Nephron (organoid): ENCODE measurements at regions not wholly inside any gene's neighbourhood (a gene's known extent, or its start where the extent isn't known, plus 50 kb on each side); places are given as distances from the start of the nearest gene placed in this dataset.
"Not testable (repeated sequence)": the region's sequence is repeated elsewhere in the genome, so short reads cannot be mapped to it uniquely, and the experiment has no call there.

Source experiments
- H3K27ac Mint-ChIP-seq, 3 experiments: 2 replicates each; pipeline ENCODE4 v1.8.0; 2020; ENCODE audit warnings: mixed read lengths in 3 of 3, mild to moderate bottlenecking in 2 of 3, moderate library complexity in 1 of 3
- H3K27me3 Mint-ChIP-seq: 2 replicates; pipeline ENCODE4 v1.8.0; 2021; ENCODE audit warnings: low read depth, mild to moderate bottlenecking, moderate library complexity, mixed read lengths
- H3K36me3 Mint-ChIP-seq: 2 replicates; pipeline ENCODE4 v1.8.0; 2020; ENCODE audit warnings: low read depth, mixed read lengths
- H3K4me1 Mint-ChIP-seq: 2 replicates; pipeline ENCODE4 v1.8.0; 2020; ENCODE audit warnings: mixed read lengths
- H3K4me3 Mint-ChIP-seq, 3 experiments: 2 replicates each; pipeline ENCODE4 v1.8.0; 2020; ENCODE audit warnings: mild to moderate bottlenecking in 3 of 3, mixed read lengths in 3 of 3, moderate library complexity in 2 of 3
- H3K9me3 Mint-ChIP-seq: 2 replicates; pipeline ENCODE4 v1.8.0; 2020; ENCODE audit warnings: mixed read lengths
- TF ChIP-seq, protein P1 (sequence below), 3 experiments: fragments of 200-600 bp; sonication (generic); IDR thresholded peaks; one replicate each; pipeline ENCODE4 v1.5.0; 2021; ENCODE audit warnings: antibody characterized with exemption in 3 of 3; ENCODE audit not compliant: unreplicated experiment in 3 of 3

DNA sequence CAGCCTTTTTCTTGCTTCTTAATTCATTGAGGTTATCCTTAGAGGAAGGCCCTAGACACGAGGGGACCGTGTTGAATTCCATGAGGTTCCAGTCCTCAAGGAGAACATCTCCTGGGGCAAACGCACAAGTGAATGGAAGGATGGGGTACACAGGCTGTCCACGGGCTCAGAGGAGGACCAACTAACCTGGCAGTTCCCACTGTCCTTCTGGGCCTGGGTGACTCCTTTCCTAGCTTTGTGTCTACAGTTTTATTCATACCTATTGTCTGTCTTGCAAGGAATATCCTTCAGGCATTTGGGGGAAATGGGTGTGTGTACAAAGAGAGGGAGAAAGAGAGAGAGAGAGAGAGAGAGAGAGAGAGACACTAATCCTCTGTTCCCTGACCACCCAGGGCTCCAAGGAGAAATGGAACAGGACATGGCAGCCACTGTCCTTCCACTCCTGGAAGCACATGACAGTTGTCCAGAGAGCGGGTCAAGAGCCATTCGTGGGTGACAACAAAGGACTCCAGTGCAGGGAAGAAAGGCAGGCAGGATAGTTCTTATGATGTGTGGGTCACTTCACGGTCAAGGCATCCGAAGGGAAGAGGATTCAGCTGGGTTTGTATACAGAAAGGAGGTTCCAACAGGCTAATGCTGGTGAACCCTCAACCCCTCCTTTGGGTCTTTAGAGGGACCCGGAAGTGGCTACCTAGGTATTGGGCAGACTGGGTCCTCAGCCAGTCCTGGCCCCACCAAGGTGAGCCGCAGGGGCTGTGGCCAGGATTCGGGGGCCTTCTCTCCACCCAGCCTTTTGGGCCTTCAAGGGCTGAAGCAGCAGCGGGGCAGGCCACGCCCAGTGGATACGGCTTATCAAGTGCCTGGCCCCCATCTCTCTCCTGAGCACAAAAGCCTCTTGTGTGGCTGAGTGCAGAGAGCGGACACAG, 150.6 kb downstream of the MYCN start:
- Mint-ChIP-seq H3K27me3 (peaks cover 14% of the 10 kb centered on the region), H3K4me3 (no peak overlapping the region), H3K36me3 (no peaks in the 10 kb centered on the region), H3K27ac (no peak overlapping the region), H3K4me1 (peaks cover 7% of the 10 kb centered on the region), H3K9me3 (no peaks in the 10 kb centered on the region)
- TF ChIP-seq, protein P1, sequence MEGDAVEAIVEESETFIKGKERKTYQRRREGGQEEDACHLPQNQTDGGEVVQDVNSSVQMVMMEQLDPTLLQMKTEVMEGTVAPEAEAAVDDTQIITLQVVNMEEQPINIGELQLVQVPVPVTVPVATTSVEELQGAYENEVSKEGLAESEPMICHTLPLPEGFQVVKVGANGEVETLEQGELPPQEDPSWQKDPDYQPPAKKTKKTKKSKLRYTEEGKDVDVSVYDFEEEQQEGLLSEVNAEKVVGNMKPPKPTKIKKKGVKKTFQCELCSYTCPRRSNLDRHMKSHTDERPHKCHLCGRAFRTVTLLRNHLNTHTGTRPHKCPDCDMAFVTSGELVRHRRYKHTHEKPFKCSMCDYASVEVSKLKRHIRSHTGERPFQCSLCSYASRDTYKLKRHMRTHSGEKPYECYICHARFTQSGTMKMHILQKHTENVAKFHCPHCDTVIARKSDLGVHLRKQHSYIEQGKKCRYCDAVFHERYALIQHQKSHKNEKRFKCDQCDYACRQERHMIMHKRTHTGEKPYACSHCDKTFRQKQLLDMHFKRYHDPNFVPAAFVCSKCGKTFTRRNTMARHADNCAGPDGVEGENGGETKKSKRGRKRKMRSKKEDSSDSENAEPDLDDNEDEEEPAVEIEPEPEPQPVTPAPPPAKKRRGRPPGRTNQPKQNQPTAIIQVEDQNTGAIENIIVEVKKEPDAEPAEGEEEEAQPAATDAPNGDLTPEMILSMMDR (IDR thresholded peaks at IDR 0.05; ENCODE audit: unreplicated experiment in 3 of 3) = no peak

DNA sequence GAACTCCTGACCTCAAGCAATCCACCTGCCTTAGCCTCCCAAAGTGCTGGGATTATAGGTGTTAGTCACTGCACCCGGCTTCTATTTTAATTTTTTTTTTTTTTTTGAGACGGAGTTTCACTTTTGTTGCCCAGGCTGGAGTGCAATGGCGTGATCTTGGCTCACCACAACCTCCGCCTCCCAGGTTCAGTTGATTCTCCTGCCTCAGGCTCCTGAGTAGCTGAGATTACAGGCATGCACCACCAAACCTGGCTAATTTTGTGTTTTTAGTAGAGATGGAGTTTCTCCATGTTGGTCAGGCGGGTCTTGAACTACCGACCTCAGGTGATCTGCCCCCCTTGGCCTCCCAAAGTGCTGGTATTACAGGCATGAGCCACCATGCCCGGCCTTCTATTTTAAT, 149.1 kb downstream of the MYCN start:
- H3K36me3 Mint-ChIP-seq, H3K9me3 Mint-ChIP-seq, H3K4me3 Mint-ChIP-seq, H3K4me1 Mint-ChIP-seq, H3K27ac Mint-ChIP-seq: not testable (repeated sequence)
- peaks cover 14% of the 10 kb centered on the region for H3K27me3 Mint-ChIP-seq

DNA sequence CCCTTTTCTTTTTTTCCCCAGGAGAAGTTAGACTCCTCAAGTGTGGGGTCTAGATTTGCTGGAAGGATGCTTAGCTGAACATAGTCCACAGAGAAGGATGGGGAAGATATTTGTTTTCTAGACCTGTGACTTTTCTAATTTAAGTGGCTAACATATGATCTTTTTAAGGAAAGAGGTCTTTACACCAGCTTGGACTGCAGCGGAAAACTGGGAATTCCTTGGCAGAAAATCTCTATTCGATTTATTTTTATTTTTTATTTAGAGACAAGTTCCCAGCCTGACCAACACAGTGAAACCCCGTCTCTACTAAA, 148.4 kb downstream of the MYCN start:
- no peaks in the 10 kb centered on the region for H3K36me3 Mint-ChIP-seq
- H3K9me3 Mint-ChIP-seq = no peaks in the 10 kb centered on the region
- TF ChIP-seq, protein P1 (IDR thresholded peaks at IDR 0.05; ENCODE audit: unreplicated experiment in 3 of 3) = no peak
- no peak overlapping the region for H3K27ac Mint-ChIP-seq
- H3K4me1 Mint-ChIP-seq = no peaks in the 10 kb centered on the region
- peaks cover 17% of the 10 kb centered on the region for H3K27me3 Mint-ChIP-seq
- H3K4me3 Mint-ChIP-seq = no peak overlapping the region

DNA sequence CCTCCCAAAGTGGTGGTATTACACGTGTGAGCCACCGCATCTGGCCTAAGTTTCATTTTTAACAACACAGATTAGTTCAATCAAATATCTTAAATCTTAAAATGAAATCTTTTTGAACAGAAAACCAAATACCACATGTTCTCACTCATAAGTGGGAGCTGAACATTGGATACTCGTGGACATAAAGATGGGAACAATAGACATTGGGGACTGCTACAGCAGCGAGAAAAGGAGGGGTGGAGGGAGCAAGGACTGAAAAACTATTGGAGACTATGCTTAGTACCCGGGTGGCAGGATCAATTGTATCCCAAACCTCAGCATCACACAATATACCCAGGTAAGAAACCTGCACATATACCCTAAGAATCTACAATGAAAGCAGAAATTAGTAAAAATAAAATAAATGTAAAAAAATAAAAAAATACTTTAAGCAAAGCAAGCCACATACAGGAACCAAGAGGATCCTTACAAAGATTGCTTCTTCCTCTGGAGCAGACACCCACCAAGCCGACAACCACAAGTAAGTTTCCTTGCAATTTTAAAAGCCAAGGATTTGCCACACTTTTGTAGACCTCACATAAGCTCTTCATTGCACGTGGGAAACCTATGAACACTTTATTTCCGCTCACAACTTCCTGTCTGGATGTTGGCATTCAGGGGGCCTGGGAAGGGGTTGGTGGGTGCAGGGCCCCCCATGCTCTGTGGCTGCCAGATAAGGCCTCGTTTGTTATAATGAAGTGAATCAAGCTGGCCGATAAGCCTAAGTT, 147.9 kb downstream of the MYCN start:
- Mint-ChIP-seq H3K4me1 (no peaks in the 10 kb centered on the region), H3K27me3 (peaks cover 18% of the 10 kb centered on the region), H3K27ac (no peak overlapping the region), H3K36me3 (no peaks in the 10 kb centered on the region), H3K4me3 (no peak overlapping the region), H3K9me3 (no peaks in the 10 kb centered on the region)
- TF ChIP-seq, protein P1 (IDR thresholded peaks at IDR 0.05; ENCODE audit: unreplicated experiment in 3 of 3) = no peak

DNA sequence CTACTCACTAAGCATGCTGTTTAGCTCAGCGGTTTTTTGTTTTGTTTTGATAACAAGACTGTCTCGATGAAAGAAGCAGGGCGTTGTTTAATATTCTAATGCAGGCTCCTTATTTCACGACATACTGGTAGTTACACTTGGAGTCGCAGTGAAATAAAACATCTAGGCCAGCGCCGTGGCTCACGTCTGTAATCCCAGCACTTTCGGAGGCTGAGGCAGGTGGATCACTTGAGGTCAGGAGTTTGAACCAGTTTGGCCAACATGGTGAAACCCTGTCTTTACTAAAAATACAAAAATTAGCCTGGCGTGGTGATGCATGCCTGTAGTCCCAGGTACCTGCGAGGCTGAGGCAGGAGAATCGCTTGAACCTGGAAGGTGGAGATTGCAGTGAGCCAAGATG, 145.8 kb downstream of the MYCN start:
- H3K27ac Mint-ChIP-seq, H3K36me3 Mint-ChIP-seq, H3K9me3 Mint-ChIP-seq, H3K4me3 Mint-ChIP-seq, H3K4me1 Mint-ChIP-seq: not testable (repeated sequence)
- H3K27me3 Mint-ChIP-seq = peaks cover 14% of the 10 kb centered on the region

DNA sequence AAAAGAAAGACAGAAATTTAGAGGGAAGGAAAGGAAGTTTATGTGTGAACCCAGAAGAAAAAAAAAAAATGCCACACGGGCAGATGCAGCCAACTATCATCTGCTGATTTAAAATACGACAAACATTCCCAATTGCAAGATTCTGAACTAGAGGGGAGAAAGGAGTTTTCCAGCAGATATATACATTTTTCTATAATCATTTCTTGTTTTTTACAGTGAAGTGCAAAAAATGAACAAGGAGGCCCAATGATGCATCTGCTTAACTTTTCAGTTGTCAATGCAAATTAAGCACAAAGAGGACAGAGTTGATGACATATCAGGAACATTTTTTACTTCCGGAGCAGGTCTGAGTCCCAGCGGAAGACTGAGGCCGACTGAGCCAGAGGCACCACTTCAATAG, 144.7 kb downstream of the MYCN start:
- TF ChIP-seq, protein P1 (IDR thresholded peaks at IDR 0.05; ENCODE audit: unreplicated experiment in 3 of 3) = no peak
- Mint-ChIP-seq H3K36me3 (no peaks in the 10 kb centered on the region), H3K9me3 (no peaks in the 10 kb centered on the region), H3K4me1 (no peaks in the 10 kb centered on the region), H3K27me3 (peaks cover 19% of the 10 kb centered on the region), H3K27ac (no peak overlapping the region), H3K4me3 (no peak overlapping the region)
